ENCODE measurements at regions not wholly inside any gene's neighbourhood (a gene's known extent, or its start where the extent isn't known, plus 50 kb on each side); places are given as distances from the start of the nearest gene placed in this dataset.
"Not testable (repeated sequence)": the region's sequence is repeated elsewhere in the genome, so short reads cannot be mapped to it uniquely, and the experiment has no call there.

DNA sequence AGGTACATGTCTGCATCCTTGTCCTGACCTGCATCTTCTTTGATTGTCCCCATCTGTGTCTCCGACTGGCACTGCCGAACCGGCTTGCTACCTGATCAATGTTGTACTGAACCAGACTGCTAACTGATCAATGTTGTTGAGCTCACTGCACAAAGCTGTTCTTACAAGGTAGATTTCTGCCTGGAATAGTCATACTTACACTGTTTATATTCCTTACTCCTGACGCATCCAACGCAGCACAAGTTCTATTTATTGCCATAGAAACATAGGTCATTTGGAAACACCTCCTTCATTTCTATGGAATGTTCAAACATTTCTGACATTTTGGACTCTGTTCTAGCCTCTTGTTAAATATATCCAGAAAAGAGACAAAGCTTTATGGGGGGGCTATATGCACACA, 65.2 kb downstream of the FOXD4L6 start:
- TF ChIP-seq, protein P1, sequence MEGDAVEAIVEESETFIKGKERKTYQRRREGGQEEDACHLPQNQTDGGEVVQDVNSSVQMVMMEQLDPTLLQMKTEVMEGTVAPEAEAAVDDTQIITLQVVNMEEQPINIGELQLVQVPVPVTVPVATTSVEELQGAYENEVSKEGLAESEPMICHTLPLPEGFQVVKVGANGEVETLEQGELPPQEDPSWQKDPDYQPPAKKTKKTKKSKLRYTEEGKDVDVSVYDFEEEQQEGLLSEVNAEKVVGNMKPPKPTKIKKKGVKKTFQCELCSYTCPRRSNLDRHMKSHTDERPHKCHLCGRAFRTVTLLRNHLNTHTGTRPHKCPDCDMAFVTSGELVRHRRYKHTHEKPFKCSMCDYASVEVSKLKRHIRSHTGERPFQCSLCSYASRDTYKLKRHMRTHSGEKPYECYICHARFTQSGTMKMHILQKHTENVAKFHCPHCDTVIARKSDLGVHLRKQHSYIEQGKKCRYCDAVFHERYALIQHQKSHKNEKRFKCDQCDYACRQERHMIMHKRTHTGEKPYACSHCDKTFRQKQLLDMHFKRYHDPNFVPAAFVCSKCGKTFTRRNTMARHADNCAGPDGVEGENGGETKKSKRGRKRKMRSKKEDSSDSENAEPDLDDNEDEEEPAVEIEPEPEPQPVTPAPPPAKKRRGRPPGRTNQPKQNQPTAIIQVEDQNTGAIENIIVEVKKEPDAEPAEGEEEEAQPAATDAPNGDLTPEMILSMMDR (IDR thresholded peaks at IDR 0.05), result not testable (repeated sequence)
- not testable (repeated sequence) for TF ChIP-seq POLR2AphosphoS5 (IDR thresholded peaks at IDR 0.05)

Measured in sigmoid colon (tissue), 4 donors.